T-helper 2 cell treated with Interferon-gamma antibody and Interleukin-4, amounts not matched to agents 100 ng/mL and 5 ng/mL, for 36 hours (primary cell): ENCODE measurements at regions not wholly inside any gene's neighbourhood (a gene's known extent, or its start where the extent isn't known, plus 50 kb on each side); places are given as distances from the start of the nearest gene placed in this dataset.

Experiments
- intact Hi-C: fragments of 100-400 bp; cut with micrococcal nuclease; formaldehyde crosslinking; loops from one replicate; pipeline ENCODE4 v1.15.1; 2023

- intact Hi-C loops, result no loop called here
These were observed 717.9 kb downstream of the PRELID2 start for GRCh38 chr5:145117285-145117684.

GRCh38 chr5:145111420-145111819 lies 723.7 kb downstream of the PRELID2 start:
- intact Hi-C loops, result no loop called here

- intact Hi-C loops, result no loop called here
These were observed 724.3 kb downstream of the PRELID2 start for GRCh38 chr5:145110834-145111233.

- intact Hi-C loops, result no loop called here
These were observed 725.0 kb downstream of the PRELID2 start for GRCh38 chr5:145110181-145110580.

GRCh38 chr5:145105384-145105783 lies 729.8 kb downstream of the PRELID2 start:
- intact Hi-C loops, result no loop called here

GRCh38 chr5:145104106-145104505 lies 731.0 kb downstream of the PRELID2 start:
- intact Hi-C loops, result loop anchor here (5.0 kb wide), 1 partner anchor 902 kb away; no protein-coding TSS in a partner anchor

GRCh38 chr5:145101246-145101645 lies 733.9 kb downstream of the PRELID2 start:
- intact Hi-C loops, result loop anchor here (5.0 kb wide), 1 partner anchor 899 kb away; no protein-coding TSS in a partner anchor

- intact Hi-C loops, result no loop called here
These were observed 745.0 kb downstream of the PRELID2 start for GRCh38 chr5:145090115-145090514.

GRCh38 chr5:145084834-145085233 lies 750.3 kb downstream of the PRELID2 start:
- intact Hi-C loops, result no loop called here

GRCh38 chr5:145077028-145077427 lies 758.1 kb downstream of the PRELID2 start:
- intact Hi-C loops, result no loop called here

GRCh38 chr5:145076040-145076439 lies 759.1 kb downstream of the PRELID2 start:
- intact Hi-C loops, result no loop called here

- intact Hi-C loops, result no loop called here
These were observed 762.3 kb downstream of the PRELID2 start for GRCh38 chr5:145072889-145073288.

- intact Hi-C loops, result no loop called here
These were observed 766.4 kb downstream of the PRELID2 start for GRCh38 chr5:145068721-145069120.

GRCh38 chr5:145062280-145063062 lies 772.7 kb downstream of the PRELID2 start:
- intact Hi-C loops, result no loop called here

- intact Hi-C loops, result no loop called here
These were observed 778.3 kb downstream of the PRELID2 start for GRCh38 chr5:145056800-145057199.

- intact Hi-C loops, result no loop called here
These were observed 785.0 kb downstream of the PRELID2 start for GRCh38 chr5:145050181-145050580.

- intact Hi-C loops, result no loop called here
These were observed 790.2 kb downstream of the PRELID2 start for GRCh38 chr5:145044970-145045369.

- intact Hi-C loops, result no loop called here
These were observed 806.5 kb downstream of the PRELID2 start for GRCh38 chr5:145028626-145029025.

- intact Hi-C loops, result no loop called here
These were observed 807.9 kb downstream of the PRELID2 start for GRCh38 chr5:145027286-145027685.

- intact Hi-C loops, result no loop called here
These were observed 809.4 kb downstream of the PRELID2 start for GRCh38 chr5:145025775-145026174.

- intact Hi-C loops, result no loop called here
These were observed 820.0 kb downstream of the PRELID2 start for GRCh38 chr5:145015146-145015545.

GRCh38 chr5:145014109-145014508 lies 821.0 kb downstream of the PRELID2 start:
- intact Hi-C loops, result no loop called here

GRCh38 chr5:145010834-145011233 lies 824.3 kb downstream of the PRELID2 start:
- intact Hi-C loops, result no loop called here
